MV-4-11 (cell line): ENCODE measurements at regions not wholly inside any gene's neighbourhood (a gene's known extent, or its start where the extent isn't known, plus 50 kb on each side); places are given as distances from the start of the nearest gene placed in this dataset.
"Not testable (repeated sequence)": the region's sequence is repeated elsewhere in the genome, so short reads cannot be mapped to it uniquely, and the experiment has no call there.

Source experiments
- DNase-seq: peaks from one replicate; lab custom pipeline; 2025; lab: John Stamatoyannopoulos, UW

DNA sequence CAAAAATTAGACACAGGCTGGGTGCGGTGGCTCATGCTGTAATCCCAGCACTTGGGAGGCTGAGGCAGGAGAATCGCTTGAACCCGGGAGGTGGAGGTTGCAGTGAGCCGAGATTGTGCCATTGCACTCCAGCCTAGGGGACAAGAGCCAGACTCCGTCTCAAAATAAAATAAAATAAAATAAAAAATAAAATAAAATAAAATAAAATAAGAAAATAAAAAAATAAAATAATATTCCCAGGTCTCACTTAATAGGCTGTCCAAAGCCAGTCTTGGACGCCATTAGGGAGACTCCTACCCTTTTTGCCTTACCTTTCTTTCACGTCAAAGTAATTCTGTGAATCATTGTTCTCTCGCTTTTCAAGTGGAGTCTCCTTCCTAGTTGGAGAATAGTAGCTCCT is 172.3 kb downstream of the OR2B2 start:
- not testable (repeated sequence) for DNase-seq

DNA sequence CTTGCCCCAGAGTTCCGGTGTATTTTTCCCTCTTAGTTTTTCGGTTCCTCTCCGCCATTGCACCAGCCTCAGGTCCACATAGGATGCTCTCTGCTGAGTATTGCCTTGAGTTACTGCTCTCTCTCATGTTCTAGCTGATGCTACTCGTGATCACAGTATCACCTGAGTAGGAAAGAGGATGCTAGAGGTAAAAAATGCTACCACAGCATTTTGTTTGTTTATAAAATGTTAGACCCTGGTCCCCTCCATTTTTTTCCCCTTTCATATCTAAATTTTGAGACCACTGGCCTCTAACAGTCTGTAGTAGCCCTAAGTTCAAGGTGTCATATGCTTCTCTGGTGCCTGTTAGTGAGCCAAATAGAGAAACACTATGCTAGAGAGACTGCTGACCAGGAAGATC is 175.5 kb downstream of the OR2B2 start:
- no peak for DNase-seq

DNA sequence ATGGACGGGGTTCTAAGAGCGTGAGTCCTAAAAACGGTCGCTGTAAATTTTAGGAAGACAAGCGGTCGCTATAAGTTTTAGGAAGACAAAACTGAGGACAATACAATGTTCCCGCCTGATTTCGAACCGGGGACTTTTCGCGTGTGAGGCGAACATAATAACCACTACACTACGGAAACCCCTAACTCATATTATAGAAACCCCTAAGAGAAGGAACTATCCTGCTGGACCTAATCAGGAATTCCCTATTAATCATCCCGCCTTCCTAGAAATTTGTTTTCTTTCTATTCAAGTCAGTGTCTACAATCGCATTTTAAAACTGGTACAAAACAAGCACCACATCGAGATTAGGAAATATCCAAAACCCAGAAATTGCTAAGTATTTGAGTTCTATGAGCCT is 183.8 kb downstream of the OR2B2 start:
- DNase-seq, result no peak

DNA sequence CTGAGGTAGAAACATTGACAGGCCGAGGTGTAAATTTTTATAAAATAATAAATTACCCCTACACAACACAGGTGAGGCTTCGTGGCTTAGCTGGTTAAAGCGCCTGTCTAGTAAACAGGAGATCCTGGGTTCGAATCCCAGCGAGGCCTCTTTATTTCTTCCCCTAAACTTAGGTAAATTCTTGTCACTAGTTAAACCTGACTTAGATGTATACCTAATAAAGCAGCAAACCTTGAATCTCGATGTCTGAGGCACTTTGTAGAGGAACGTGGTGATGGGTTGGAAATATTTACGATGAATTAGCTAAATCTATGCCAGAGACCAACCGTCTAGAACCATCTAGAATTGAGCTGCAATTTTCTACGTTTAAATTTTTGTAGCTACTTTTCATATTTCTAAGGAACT is 185.6 kb downstream of the OR2B2 start:
- DNase-seq, result no peak

DNA sequence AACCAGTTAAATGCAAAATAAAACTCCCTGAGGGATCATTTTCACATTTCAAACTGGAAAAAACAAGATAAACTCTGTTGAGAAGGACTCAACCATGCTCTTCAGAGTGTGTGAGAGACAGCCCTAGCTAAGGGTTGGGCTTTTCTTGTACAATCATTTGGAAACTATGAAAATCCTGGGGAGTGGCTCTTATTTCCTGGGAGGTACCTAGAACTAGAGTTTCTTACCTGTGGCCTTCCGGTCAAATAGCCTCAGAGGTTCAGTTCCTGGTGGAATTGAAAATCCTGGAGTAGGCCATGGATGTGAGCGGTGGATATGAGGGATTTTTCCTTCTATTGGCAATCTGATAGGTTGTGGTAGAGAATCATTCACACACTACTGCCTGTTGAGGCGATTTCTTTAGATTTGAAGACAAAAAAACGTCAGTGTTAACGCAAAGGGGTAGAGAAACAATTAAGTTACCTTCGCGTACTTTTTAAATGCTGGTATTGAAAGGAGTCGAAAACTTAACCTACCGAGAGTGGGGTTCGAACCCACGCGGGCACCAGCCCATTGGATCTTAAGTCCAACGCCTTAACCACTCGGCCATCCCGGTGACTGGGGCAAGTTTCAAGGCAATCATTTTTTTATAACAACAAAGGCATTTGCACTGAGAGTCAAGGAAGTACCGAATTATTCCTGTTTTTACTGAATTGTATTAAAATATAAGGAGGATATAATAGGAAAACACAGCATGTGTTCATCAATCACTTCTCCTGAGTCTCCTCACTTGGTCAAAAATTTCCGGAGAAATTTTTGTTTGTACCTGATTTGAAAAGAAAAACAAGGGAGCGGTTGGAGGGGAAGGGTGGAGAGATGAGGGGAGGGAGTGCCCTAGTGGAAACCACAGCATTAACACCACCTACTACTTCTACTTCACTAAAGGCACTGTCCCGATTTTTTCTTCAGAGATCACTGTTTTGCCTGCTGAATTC is 191.3 kb downstream of the OR2B2 start:
- no peak for DNase-seq

DNA sequence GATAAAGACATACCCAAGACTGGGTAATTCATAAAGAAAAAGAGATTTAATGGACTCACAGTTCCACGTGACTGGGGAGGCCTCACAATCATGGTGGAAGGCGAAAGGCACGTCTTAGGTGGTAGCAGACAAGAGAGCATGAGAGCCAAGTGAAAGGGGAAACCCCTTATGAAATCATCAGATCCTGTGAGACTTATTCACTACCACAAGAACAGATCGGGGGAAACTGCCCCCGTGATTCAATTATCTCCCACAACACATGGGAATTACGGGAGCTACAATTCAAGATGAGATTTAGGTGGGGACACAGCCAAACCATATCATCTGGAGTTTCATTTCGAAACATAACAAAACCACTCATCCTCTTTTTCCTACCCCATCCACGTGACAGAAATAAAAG is 193.2 kb downstream of the OR2B2 start:
- DNase-seq, result not testable (repeated sequence)

DNA sequence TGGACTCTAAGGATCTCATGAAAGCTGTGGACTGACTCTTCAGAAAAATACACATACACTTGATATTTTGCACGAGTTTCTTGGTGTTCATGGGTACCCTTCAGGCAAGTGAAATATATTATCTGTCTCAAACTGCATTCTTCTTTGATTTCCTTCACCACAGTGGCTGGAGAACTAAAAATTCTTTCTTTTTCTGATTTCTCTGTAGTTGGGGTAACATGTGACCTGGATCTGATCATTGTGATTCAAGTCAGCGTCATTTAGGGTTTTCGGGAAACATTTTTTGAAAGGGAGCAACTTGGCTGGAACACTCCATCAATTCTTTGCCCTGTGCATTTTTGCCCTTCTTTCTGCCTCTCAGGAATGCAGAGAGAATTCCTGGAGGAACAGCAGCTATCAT is 205.8 kb downstream of the OR2B2 start:
- no peak for DNase-seq

DNA sequence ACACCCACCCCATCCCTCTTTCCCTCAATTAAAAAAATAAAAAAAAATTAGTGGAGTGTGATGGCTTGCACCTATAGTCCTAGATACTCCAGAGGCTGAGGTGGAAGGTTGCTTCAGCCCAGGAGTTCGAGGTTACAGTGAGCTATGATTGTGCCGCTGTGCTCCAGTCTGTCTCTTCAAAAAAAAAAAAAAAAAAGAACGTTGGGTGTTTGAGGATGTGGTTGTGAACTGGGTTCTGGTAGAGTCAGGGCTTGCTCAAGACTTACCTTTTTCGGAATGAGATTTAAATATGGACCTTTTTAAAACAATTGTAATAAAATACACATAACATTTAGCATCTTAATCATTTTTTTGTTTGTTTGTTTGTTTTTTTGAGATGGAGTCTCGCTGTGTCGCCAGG is 211.9 kb downstream of the OR2B2 start:
- peak; percentile 37 for DNase-seq

DNA sequence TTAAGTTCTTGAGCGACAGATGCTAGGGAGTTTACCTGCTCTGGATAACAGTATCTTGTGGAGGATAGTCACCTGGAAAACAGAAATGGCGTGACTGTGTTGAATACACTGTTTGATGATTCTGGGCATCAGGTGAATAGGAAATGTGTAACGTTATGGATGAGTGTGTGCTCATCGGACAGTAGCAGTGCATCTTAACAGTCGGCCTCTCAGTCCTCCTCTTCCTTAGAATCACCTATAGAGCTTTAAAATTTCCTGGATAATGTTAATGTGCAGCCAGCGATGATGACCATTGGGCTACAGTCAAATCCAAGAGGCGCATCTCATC is 217.7 kb downstream of the OR2B2 start:
- no peak for DNase-seq

DNA sequence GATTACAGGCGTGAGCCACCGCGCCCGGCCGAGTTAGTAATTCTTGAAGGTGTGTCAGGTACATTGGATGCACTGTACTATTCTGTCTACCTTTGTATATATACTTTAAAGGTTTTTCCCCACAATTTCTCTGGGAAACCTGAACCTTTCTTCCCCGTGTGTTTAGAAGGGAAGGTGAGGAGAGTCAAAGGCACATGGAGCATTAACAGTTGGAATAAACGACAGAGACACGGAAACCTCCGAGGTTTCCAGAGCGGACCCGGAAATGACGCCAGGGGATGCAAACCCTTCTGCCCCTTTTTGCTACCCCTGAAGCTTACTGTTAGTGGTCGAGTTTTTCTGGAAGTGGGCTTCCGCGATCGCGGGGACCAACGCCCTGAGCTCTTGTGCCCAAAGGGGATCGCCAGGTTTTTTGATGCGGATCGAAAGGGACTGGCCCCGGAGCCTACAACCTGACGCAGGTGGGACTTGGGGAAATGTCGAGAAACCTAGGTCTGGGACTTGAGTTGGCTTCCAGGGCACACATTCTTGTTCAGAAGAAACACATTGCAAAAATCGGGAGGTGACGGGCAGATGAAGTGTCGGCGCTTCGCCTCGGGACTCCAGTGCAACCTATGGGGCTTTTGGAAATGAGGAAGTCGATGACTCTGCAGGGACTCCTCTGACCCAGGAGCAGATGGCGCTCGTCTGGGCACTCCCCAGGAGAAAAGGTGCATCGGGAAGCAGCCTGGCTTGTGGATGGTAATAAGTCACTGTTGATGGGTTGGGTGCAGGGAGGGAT is 218.2 kb downstream of the OR2B2 start:
- peak; percentile 60 for DNase-seq

DNA sequence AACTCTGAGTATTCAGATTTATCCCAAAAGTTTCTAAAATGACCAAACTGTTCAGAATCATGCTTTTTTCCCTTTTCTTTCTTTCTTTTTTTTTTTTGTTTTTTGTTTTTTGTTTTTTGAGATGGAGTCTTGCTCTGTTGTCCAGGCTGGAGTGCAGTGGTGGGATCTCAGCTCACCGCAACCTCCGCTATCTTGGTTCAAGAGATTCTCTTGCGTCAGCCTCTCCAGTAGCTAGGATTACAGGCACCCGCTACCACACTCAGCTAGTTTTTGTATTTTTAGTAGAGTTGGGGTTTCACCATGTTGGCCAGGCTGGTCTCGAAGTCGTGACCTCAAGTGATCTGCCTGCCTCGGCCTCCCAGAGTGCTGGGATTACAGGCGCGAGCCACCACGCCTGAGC is 219.2 kb upstream of the ZNF184 start:
- peak; percentile 25 for DNase-seq

DNA sequence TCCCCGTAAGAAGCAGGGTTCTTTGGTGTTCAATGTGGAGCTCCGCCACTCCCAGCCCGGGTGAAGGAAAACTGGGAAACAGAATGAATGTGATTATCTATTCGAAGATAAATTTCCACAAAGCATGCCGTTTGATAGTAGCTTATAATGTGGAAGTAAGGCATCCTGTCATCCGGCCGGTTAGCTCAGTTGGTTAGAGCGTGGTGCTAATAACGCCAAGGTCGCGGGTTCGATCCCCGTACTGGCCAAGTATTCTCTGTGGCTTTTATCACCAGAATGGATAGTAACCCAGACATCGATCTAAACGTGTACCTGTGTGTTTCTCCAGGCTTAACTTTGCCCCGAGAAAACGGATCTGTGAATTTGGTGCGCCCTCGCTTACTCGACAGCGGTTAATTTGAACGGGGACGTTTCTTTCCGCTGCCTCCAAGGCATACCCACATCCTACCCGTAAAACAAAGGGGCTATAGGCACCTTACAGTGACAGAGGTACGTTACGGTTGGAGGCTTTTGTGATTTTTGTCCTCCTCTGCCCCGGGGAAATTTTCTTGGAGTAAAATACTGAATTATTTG is 215.2 kb upstream of the ZNF184 start:
- DNase-seq, result peak; percentile 87

DNA sequence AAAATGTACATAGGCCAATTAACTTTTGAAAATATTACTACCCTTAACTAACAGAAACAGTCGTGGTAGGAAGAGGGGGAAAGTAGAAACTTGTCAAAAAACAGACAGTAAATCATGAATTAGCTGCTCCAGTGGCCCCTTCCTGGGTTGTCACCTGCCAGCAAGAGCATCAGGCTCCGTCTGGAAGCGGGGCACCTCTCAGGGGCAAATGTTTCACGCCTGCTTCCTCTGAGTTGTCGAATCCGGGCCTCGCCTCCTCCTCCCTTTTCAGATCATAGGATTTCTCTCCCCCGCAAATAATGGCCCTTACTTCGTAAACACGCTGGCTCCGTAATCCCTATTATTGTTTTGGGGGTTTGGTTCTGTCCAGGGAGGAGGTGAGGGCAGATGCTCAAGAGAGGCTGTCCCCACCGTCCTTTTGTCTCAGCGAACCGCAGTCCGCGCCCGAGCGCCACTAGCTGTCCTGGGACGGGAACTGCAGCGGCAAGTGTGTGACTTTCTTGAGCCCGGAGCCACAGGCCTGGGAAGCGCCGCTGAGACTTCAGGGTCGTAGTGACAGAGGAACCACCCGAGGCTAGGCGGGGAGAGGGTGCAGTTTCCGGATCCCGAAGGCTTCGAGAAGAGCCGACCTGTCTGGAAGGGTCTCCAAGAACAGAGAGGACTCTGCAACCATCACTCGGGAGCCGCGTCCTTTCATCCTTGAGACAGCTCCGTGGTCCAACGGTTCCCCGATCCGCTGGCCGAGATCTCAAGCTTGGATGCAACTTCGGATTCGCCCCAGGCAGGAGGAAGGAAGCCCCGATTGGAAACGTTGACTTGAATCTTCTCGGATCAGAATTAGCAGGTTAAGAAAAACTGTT is 214.5 kb upstream of the ZNF184 start:
- peak; percentile 75 for DNase-seq

DNA sequence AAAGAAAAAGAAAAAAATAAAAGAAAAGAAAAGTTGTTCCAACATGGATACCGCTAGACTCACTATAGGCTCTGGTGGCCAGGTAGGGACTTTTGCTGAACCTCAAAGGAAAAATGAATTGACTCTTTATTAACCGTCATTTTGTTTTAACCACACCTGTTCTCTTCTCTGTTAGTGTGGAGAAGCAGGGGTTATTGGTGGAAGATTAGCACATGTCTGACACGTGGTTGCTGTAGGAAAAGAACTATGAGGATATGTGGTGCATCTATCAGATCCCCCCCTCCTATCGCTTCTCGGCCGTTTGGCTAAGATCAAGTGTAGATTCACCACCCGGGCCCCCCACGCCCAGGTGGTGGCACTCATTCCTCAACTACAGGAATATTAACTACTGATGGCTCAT is 212.4 kb upstream of the ZNF184 start:
- no peak for DNase-seq

DNA sequence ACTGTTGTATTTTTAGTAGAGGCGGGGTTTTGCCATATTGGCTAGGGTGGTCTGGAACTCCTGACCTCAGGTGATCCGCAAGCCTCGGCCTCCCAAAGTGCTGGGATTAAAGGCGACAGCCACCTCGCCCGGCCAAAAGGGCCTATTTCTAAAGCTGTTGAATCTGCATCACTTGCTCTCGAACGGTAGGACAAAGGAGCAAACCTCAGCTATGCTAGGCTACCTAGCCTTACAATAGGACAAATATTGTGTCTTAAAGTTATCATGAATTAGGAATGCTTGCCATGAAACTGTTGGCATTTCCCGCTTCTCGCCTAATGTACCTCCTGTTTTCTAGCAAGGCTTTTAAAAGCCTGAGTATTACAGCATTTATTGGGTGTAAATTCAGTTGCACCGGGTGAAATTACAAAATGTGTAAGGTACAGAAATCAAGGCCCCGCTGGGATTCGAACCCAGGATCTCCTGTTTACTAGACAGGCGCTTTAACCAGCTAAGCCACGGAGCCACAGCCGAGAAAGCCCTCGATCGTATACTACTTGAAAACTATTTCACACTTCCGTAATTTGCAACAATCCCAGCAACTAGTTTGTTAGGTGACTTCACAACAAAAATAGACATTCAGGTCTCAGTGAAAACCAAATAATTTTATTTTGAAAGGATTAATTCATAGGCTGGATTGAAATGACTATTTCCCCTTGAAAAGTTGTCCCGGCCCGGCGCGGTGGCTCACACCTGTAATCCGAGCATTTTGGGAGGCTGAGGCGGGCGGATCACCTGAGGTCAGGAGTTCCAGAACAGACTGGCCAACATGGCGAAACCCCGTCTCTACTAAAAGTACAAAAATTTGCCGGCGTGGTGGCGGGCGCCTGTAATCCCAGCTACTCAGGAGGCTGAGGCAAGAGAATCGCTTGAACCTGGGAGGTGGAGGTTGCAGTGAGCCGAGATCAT is 211.6 kb upstream of the ZNF184 start:
- peak; percentile 79 for DNase-seq

DNA sequence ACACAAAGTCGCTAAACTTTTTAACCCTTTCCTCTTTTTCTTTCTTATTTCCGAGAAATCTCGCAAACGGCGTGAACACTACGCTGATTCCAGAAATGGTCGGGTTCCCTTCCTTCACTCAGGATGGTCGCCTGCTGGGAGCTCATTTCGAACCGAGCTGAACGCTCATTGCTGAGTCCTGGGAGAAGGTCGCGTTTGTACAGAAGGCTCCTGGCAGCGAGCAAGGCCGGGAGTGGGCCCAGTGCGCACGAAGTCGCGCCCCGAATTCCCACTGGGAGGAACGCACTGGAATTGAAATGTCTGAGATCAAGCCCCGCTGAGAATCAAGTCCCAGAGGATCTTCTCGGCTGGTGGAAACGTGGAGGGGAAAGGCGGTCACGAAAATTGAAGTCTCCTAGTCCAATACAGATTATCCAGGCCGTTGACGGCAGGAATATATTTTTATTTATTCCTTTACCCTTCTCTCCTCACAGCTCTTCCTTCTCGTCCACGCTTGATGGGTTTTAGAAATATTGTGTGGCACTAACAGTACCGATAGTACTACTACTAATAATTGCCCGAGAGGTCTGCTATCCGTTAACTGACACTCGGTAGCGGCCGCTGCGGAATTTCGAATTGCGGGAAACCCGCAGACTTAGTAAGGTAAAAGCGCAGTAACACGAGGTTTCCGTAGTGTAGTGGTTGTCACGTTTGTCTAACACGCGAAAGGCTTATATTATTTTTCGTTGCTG is 207.2 kb upstream of the ZNF184 start:
- no peak for DNase-seq

DNA sequence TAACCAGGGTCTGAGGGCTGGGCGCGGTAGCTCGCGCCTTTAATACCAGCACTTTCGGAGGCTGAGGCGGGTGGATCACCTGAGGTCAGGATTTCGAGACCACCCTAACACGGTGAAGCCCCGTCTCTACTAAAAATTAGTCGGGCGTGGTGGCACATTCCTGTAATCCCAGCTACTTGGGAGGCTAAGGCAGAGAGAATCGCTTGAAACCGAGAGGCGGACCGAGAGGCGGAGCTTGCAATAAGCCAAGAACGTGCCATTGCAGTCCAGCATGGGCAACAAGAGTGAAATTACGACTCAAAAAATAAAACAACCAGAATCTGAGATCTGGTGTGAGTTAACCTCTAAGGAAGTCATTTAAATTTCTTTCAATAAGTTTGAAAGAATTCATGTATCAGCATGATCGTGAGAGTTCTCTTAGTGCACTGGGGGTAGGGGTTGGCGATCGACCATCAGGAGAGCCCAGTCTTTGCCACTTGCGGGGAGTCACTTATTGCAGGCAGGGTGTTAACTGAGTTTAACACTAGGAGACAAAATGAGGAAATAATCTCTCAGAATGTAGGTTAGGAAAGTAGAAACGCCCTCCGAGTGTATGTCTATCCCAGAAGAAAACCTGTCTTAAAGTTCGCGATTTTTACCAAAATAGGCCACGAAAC is 206.5 kb upstream of the ZNF184 start:
- no peak for DNase-seq

DNA sequence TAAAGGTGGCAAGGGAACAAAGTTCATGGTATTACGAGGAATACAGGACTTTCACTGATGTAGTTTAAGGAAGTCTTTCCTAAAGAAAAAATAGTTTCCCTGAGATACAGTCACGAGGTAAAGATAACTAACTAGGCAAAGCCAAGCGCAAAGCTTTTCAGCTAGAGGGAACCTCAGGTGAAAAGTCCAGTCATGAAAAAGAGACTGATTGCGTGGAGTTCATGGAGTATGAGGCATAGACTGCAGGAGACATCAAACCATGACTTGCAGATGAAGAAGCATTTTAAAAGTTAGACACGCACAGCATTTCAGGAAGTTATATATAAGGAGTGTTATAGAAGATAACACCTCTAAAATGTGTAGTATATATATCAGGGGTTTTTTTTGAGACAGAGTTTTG is 205.6 kb upstream of the ZNF184 start:
- no peak for DNase-seq

DNA sequence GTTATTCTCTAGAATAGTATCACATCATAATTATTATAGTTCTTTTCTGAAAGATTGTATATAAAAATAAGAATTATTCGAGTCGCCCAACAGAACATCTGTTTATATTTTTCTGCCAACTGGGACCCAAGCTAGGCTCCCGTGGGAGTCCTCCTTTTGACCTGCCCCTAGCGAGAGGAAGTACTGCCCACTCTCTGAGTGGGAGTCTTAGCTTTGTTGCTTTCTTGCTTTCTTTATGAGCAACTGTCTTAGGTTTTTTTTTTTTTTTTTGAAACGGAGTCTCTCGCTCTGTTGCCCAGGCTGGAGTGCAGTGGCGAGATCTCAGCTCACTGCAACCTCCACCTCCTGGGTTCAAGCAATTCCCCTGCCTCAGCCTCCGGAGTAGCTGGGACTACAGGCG is 202.0 kb upstream of the ZNF184 start:
- DNase-seq, result no peak
